Activated CD8-positive, alpha-beta T cell treated with anti-CD3 and anti-CD28 coated beads for 36 hours (primary cell): ENCODE measurements at regions not wholly inside any gene's neighbourhood (a gene's known extent, or its start where the extent isn't known, plus 50 kb on each side); places are given as distances from the start of the nearest gene placed in this dataset.
"Not testable (repeated sequence)": the region's sequence is repeated elsewhere in the genome, so short reads cannot be mapped to it uniquely, and the experiment has no call there.

Experiments
- ATAC-seq: fragments of 200-7000 bp; cut with Tn5 transposase; one replicate; pipeline ENCODE4 v1.10.0; 2021; ENCODE audit warnings: mild to moderate bottlenecking, moderate library complexity
- CTCF ChIA-PET: fragments of 350-600 bp; sonication (Branson Sonifier 250); formaldehyde crosslinking; loops from one replicate; lab custom pipeline; 2021; ENCODE audit warnings: antibody characterized with exemption; lab: Charles Lee
- POLR2A ChIA-PET: fragments of 350-600 bp; sonication (Branson Sonifier 250); formaldehyde crosslinking; loops from one replicate; lab custom pipeline; 2021; ENCODE audit warnings: antibody characterized with exemption; lab: Charles Lee
- DNase-seq: peaks from one replicate; pipeline ENCODE4 v3.0.0-alpha.2; 2020
- H3K27ac Mint-ChIP-seq: one replicate; pipeline ENCODE4 v1.8.0; 2021; ENCODE audit warnings: mild to moderate bottlenecking, mixed read lengths
- H3K27me3 Mint-ChIP-seq: one replicate; pipeline ENCODE4 v1.8.0; 2021; ENCODE audit warnings: mixed read lengths
- H3K36me3 Mint-ChIP-seq: one replicate; pipeline ENCODE4 v1.8.0; 2021; ENCODE audit warnings: low read depth, mixed read lengths
- H3K4me1 Mint-ChIP-seq: one replicate; pipeline ENCODE4 v1.8.0; 2021; ENCODE audit warnings: low read depth, mixed read lengths
- H3K4me3 Mint-ChIP-seq: one replicate; pipeline ENCODE4 v1.8.0; 2021; ENCODE audit warnings: mild to moderate bottlenecking, moderate library complexity, mixed read lengths
- H3K9me3 Mint-ChIP-seq: one replicate; pipeline ENCODE4 v1.8.0; 2021; ENCODE audit warnings: mixed read lengths
- CTCF ChIP-seq: fragments of 200-600 bp; IDR thresholded peaks from one replicate; pipeline ENCODE4 v1.8.0; 2022; ENCODE audit warnings: antibody characterized with exemption, mild to moderate bottlenecking
- intact Hi-C: fragments of 100-400 bp; cut with micrococcal nuclease; formaldehyde crosslinking; loops from one replicate; pipeline ENCODE4 v1.10.0; 2022

GRCh38 chr12:76292891-76293290 is 55.3 kb downstream of the BBS10 start:
- DNase-seq, ATAC-seq, H3K36me3 Mint-ChIP-seq, CTCF ChIA-PET, H3K9me3 Mint-ChIP-seq, H3K4me3 Mint-ChIP-seq, H3K4me1 Mint-ChIP-seq, intact Hi-C loops, H3K27ac Mint-ChIP-seq: not testable (repeated sequence)
- H3K27me3 Mint-ChIP-seq = peaks cover 13% of the 10 kb centered on the region
- POLR2A ChIA-PET = interaction anchor here (0.9 kb wide), 1 partner anchor 46 kb away, joined by 3 read pairs; no protein-coding TSS in a partner anchor

DNA sequence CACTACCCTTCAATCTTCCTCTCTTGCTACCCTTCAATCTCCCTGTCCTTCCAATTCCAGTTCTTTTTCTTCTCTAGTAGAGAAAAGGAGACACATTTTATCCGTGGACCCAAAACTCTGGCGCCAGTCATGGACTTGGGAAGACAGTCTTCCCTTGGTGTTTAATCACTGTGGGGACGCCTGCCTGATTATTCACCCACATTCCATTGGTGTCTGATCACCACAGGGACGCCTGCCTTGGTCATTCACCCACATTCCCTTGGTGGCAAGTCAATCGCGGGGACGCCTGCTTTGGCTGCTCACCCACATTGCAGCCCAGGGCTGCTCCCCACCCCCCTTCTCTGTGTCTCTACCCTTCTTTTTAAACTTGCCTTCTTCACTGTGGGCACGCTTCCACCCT is 55.9 kb downstream of the BBS10 start:
- POLR2A ChIA-PET = interaction anchor here (0.9 kb wide), 1 partner anchor 46 kb away, joined by 3 read pairs; no protein-coding TSS in a partner anchor
- DNase-seq, H3K4me1 Mint-ChIP-seq, ATAC-seq, H3K9me3 Mint-ChIP-seq, H3K36me3 Mint-ChIP-seq, CTCF ChIA-PET, intact Hi-C loops, H3K4me3 Mint-ChIP-seq, H3K27ac Mint-ChIP-seq: not testable (repeated sequence)
- H3K27me3 Mint-ChIP-seq = peaks cover 13% of the 10 kb centered on the region

- CTCF ChIA-PET = no interaction called here
- intact Hi-C loops = no loop called here
- H3K9me3 Mint-ChIP-seq = peaks cover 5% of the 10 kb centered on the region
- no peaks in the 10 kb centered on the region for H3K4me1 Mint-ChIP-seq
- ATAC-seq (no peak), DNase-seq (no peak)
- peaks cover 15% of the 10 kb centered on the region for H3K27me3 Mint-ChIP-seq
- POLR2A ChIA-PET = no interaction called here
- H3K36me3 Mint-ChIP-seq = no peaks in the 10 kb centered on the region
- no peak for TF ChIP-seq CTCF
- H3K27ac Mint-ChIP-seq = no peak overlapping the region
- no peak overlapping the region for H3K4me3 Mint-ChIP-seq
Measured at GRCh38 chr12:76290963-76291859, 57.0 kb downstream of the BBS10 start.

- ATAC-seq (no peak), DNase-seq (no peak)
- H3K9me3 Mint-ChIP-seq = peaks cover 5% of the 10 kb centered on the region
- ChIA-PET POLR2A (no interaction called here), CTCF (no interaction called here)
- H3K4me3 Mint-ChIP-seq = no peak overlapping the region
- intact Hi-C loops = no loop called here
- peaks cover 15% of the 10 kb centered on the region for H3K27me3 Mint-ChIP-seq
- no peak overlapping the region for H3K27ac Mint-ChIP-seq
- H3K4me1 Mint-ChIP-seq = no peaks in the 10 kb centered on the region
- TF ChIP-seq CTCF = no peak
- no peaks in the 10 kb centered on the region for H3K36me3 Mint-ChIP-seq
Measured at GRCh38 chr12:76288218-76288617, 60.0 kb downstream of the BBS10 start.

GRCh38 chr12:76284816-76285750 is 63.1 kb downstream of the BBS10 start:
- Mint-ChIP-seq H3K9me3 (no peaks in the 10 kb centered on the region), H3K4me1 (no peaks in the 10 kb centered on the region), H3K4me3 (no peak overlapping the region), H3K27me3 (peaks cover 12% of the 10 kb centered on the region), H3K27ac (no peak overlapping the region), H3K36me3 (no peaks in the 10 kb centered on the region)
- CTCF ChIA-PET = no interaction called here
- POLR2A ChIA-PET = no interaction called here
- no peak for ATAC-seq
- no peak for DNase-seq
- intact Hi-C loops = no loop called here
- TF ChIP-seq CTCF = no peak
